Osteoblast (primary cell): ENCODE measurements at regions not wholly inside any gene's neighbourhood (a gene's known extent, or its start where the extent isn't known, plus 50 kb on each side); places are given as distances from the start of the nearest gene placed in this dataset.

Source experiments
- DNase-seq: peaks from one replicate; pipeline ENCODE4 v3.0.0; 2011; ENCODE audit warnings: low spot score, mixed read lengths; ENCODE audit not compliant: insufficient read length; ENCODE audit errors: missing footprints
- H2AFZ ChIP-seq: 2 replicates; pipeline ENCODE4 v1.6.0; 2011; ENCODE audit warnings: mild to moderate bottlenecking, low read length
- H3K27ac ChIP-seq: 2 replicates; pipeline ENCODE4 v1.5.1; 2011; ENCODE audit warnings: mild to moderate bottlenecking, low read depth, low read length, moderate library complexity
- H3K27me3 ChIP-seq: 2 replicates; pipeline ENCODE4 v1.6.0; 2012; ENCODE audit warnings: mild to moderate bottlenecking, control low read depth, inconsistent platforms, low read length, moderate library complexity; ENCODE audit not compliant: insufficient read depth
- H3K36me3 ChIP-seq: 2 replicates; pipeline ENCODE4 v1.5.1; 2011; ENCODE audit warnings: mild to moderate bottlenecking, low read length, control low read depth, moderate library complexity; ENCODE audit not compliant: insufficient read depth
- H3K4me1 ChIP-seq: 2 replicates; pipeline ENCODE4 v1.5.1; 2011; ENCODE audit warnings: mild to moderate bottlenecking, low read length, control low read depth, moderate library complexity; ENCODE audit not compliant: insufficient read depth
- H3K4me2 ChIP-seq: 2 replicates; pipeline ENCODE4 v1.6.0; 2011; ENCODE audit warnings: mild to moderate bottlenecking, low read length; ENCODE audit not compliant: insufficient read depth
- H3K4me3 ChIP-seq: fragments of 200-600 bp; sonication (generic); 3 replicates; pipeline ENCODE4 v1.5.1; 2012; ENCODE audit warnings: mild to moderate bottlenecking, low read length, inconsistent platforms; ENCODE audit not compliant: insufficient read depth
- H3K79me2 ChIP-seq: 2 replicates; pipeline ENCODE4 v1.6.0; 2012; ENCODE audit warnings: mild to moderate bottlenecking, low read length, control low read depth, inconsistent platforms; ENCODE audit not compliant: insufficient read depth
- H3K9me3 ChIP-seq: 2 replicates; pipeline ENCODE4 v1.5.1; 2011; ENCODE audit warnings: low read depth, low read length, control low read depth
- H4K20me1 ChIP-seq: 2 replicates; pipeline ENCODE4 v1.6.0; 2012; ENCODE audit warnings: mild to moderate bottlenecking, low read length, control low read depth; ENCODE audit not compliant: insufficient read depth
- CTCF ChIP-seq: IDR thresholded peaks from 2 replicates; pipeline ENCODE4 v1.5.1; 2011; ENCODE audit warnings: mild to moderate bottlenecking, low read depth, low read length, moderate library complexity; ENCODE audit errors: extremely low read depth

GRCh38 chr2:123073956-123074355, 951.1 kb upstream of the CNTNAP5 start:
- H3K27ac ChIP-seq: no peak overlapping the region
- H3K4me1 ChIP-seq: no peaks in the 10 kb centered on the region
- no peaks in the 10 kb centered on the region for H3K27me3 ChIP-seq
- peaks cover 4% of the 10 kb centered on the region for H3K9me3 ChIP-seq
- no peaks in the 10 kb centered on the region for H4K20me1 ChIP-seq
- no peaks in the 10 kb centered on the region for H3K79me2 ChIP-seq
- H3K4me3 ChIP-seq: no peak overlapping the region
- DNase-seq: no peak
- H3K36me3 ChIP-seq: no peaks in the 10 kb centered on the region
- no peak overlapping the region for H2AFZ ChIP-seq
- TF ChIP-seq CTCF: no peak
- no peak overlapping the region for H3K4me2 ChIP-seq

GRCh38 chr2:123077101-123077500, 948.0 kb upstream of the CNTNAP5 start:
- Histone ChIP-seq H3K79me2 (no peaks in the 10 kb centered on the region), H2AFZ (no peak overlapping the region), H3K4me2 (no peak overlapping the region), H3K27me3 (no peaks in the 10 kb centered on the region), H3K4me3 (no peak overlapping the region), H3K4me1 (no peaks in the 10 kb centered on the region), H3K9me3 (peaks cover 6% of the 10 kb centered on the region), H4K20me1 (no peaks in the 10 kb centered on the region), H3K36me3 (no peaks in the 10 kb centered on the region), H3K27ac (no peak overlapping the region)
- no peak for DNase-seq
- TF ChIP-seq CTCF: no peak

GRCh38 chr2:123080331-123080730, 944.8 kb upstream of the CNTNAP5 start:
- no peak for TF ChIP-seq CTCF
- Histone ChIP-seq H3K4me3 (no peak overlapping the region), H3K79me2 (no peaks in the 10 kb centered on the region), H3K27ac (no peak overlapping the region), H4K20me1 (no peaks in the 10 kb centered on the region), H3K27me3 (no peaks in the 10 kb centered on the region), H3K4me2 (no peak overlapping the region), H2AFZ (no peak overlapping the region), H3K9me3 (peaks cover 2% of the 10 kb centered on the region), H3K36me3 (no peaks in the 10 kb centered on the region), H3K4me1 (no peaks in the 10 kb centered on the region)
- DNase-seq: no peak

- H2AFZ ChIP-seq: no peak overlapping the region
- no peaks in the 10 kb centered on the region for H3K9me3 ChIP-seq
- no peaks in the 10 kb centered on the region for H3K36me3 ChIP-seq
These were observed 939.6 kb upstream of the CNTNAP5 start for GRCh38 chr2:123085484-123085883.

More at GRCh38 chr2:123085484-123085883, 939.6 kb upstream of the CNTNAP5 start:
- DNase-seq: no peak
- Histone ChIP-seq H3K79me2 (no peaks in the 10 kb centered on the region), H3K4me3 (no peak overlapping the region), H4K20me1 (no peaks in the 10 kb centered on the region), H3K4me1 (no peaks in the 10 kb centered on the region), H3K27ac (no peak overlapping the region), H3K27me3 (no peaks in the 10 kb centered on the region), H3K4me2 (no peak overlapping the region)
- TF ChIP-seq CTCF: no peak
